SU-DHL-6 (cell line): ENCODE measurements at regions not wholly inside any gene's neighbourhood (a gene's known extent, or its start where the extent isn't known, plus 50 kb on each side); places are given as distances from the start of the nearest gene placed in this dataset.

Source experiments
- H2AFZ ChIP-seq: fragments of 200-600 bp; sonication (generic); 2 replicates; pipeline ENCODE4 v1.6.1; 2014; ENCODE audit warnings: low read depth, mild to moderate bottlenecking, moderate library complexity, mixed read lengths, antibody characterized with exemption, low read length; ENCODE audit not compliant: severe bottlenecking
- H3F3A ChIP-seq: fragments of 200-600 bp; shearing (Covaris generic); 2 replicates; pipeline ENCODE4 v1.6.0; 2016; ENCODE audit warnings: antibody characterized with exemption, mild to moderate bottlenecking; ENCODE audit not compliant: insufficient read depth
- H3K27ac ChIP-seq: fragments of 200-600 bp; sonication (generic); 2 replicates; pipeline ENCODE4 v1.5.1; 2016; ENCODE audit warnings: low read depth, mild to moderate bottlenecking, low read length, moderate library complexity, mixed read lengths
- H3K27me3 ChIP-seq: fragments of 200-600 bp; sonication (generic), shearing (Covaris generic); 2 replicates; pipeline ENCODE4 v1.6.0; 2014; ENCODE audit warnings: mild to moderate bottlenecking, low read length
- H3K36me3 ChIP-seq: fragments of 200-600 bp; sonication (generic); 2 replicates; pipeline ENCODE4 v1.6.1; 2014; ENCODE audit warnings: mild to moderate bottlenecking, low read length, mixed read lengths
- H3K4me2 ChIP-seq: fragments of 300-600, 200-600 bp; shearing (Covaris generic), sonication (generic); 2 replicates; pipeline ENCODE4 v1.6.0; 2014; ENCODE audit warnings: low read length, low read depth, mild to moderate bottlenecking; ENCODE audit not compliant: poor library complexity, severe bottlenecking
- H3K4me3 ChIP-seq: fragments of 200-600 bp; sonication (generic); 2 replicates; pipeline ENCODE4 v1.5.1; 2014; ENCODE audit warnings: antibody characterized with exemption, low read length, mild to moderate bottlenecking, mixed read lengths; ENCODE audit not compliant: insufficient read depth, poor library complexity, severe bottlenecking
- H3K79me2 ChIP-seq: fragments of 200-600 bp; sonication (generic); 2 replicates; pipeline ENCODE4 v1.6.1; 2014; ENCODE audit warnings: mild to moderate bottlenecking, low read length, moderate library complexity; ENCODE audit not compliant: insufficient read depth
- H3K9ac ChIP-seq: fragments of 200-600 bp; sonication (generic); 2 replicates; pipeline ENCODE4 v1.7.0; 2014; ENCODE audit warnings: mild to moderate bottlenecking, low read length
- H3K9me2 ChIP-seq: fragments of 200-600 bp; sonication (generic); replicated peaks from 2 replicates; pipeline ENCODE4 v1.6.1; 2014; ENCODE audit warnings: low read length; ENCODE audit not compliant: insufficient read depth
- H3K9me3 ChIP-seq: fragments of 200-600 bp; sonication (generic); 2 replicates; pipeline ENCODE4 v1.6.1; 2014; ENCODE audit warnings: low read length, mixed read lengths; ENCODE audit not compliant: insufficient read depth
- H4K20me1 ChIP-seq: fragments of 200-600 bp; sonication (generic); 2 replicates; pipeline ENCODE4 v1.6.1; 2014; ENCODE audit warnings: low read depth, mild to moderate bottlenecking, antibody characterized with exemption, low read length, moderate library complexity, mixed read lengths
- CTCF ChIP-seq: fragments of 200-600 bp; sonication (generic); IDR thresholded peaks from one replicate; pipeline ENCODE4 v1.5.1; 2017; ENCODE audit warnings: antibody characterized with exemption, mild to moderate bottlenecking, low read length, moderate library complexity; ENCODE audit not compliant: insufficient read depth, poor library complexity, severe bottlenecking
- EZH2phosphoT487 ChIP-seq: fragments of 200-600 bp; sonication (generic), shearing (Covaris generic); conservative IDR thresholded peaks from 2 replicates; pipeline ENCODE4 v1.6.1; 2018; ENCODE audit warnings: mild to moderate bottlenecking, antibody characterized with exemption, low read length, moderate library complexity, mixed read lengths

GRCh38 chr14:58815794-58816193 lies 178.0 kb downstream of the DACT1 start:
- no peak overlapping the region for H3K4me3 ChIP-seq
- no peaks in the 10 kb centered on the region for H3K9me2 ChIP-seq
- no peak overlapping the region for H3K9ac ChIP-seq
- no peaks in the 10 kb centered on the region for H3F3A ChIP-seq
- no peak overlapping the region for H3K4me2 ChIP-seq
- H3K79me2 ChIP-seq, result no peaks in the 10 kb centered on the region
- H3K9me3 ChIP-seq, result no peaks in the 10 kb centered on the region
- no peaks in the 10 kb centered on the region for H4K20me1 ChIP-seq
- H3K27ac ChIP-seq, result no peak overlapping the region
- TF ChIP-seq CTCF (no peak), EZH2phosphoT487 (no peak)
- no peak overlapping the region for H2AFZ ChIP-seq
- no peaks in the 10 kb centered on the region for H3K27me3 ChIP-seq
- no peaks in the 10 kb centered on the region for H3K36me3 ChIP-seq

- Histone ChIP-seq H3K27me3 (no peaks in the 10 kb centered on the region; the same call in 1 of the 2 replicates), H3K4me2 (no peak overlapping the region), H4K20me1 (no peaks in the 10 kb centered on the region), H3F3A (no peaks in the 10 kb centered on the region), H2AFZ (no peak overlapping the region), H3K9me3 (no peaks in the 10 kb centered on the region), H3K4me3 (no peak overlapping the region), H3K9ac (no peak overlapping the region), H3K27ac (no peak overlapping the region), H3K36me3 (no peaks in the 10 kb centered on the region), H3K9me2 (no peaks in the 10 kb centered on the region), H3K79me2 (no peaks in the 10 kb centered on the region)
- TF ChIP-seq EZH2phosphoT487, result no peak
- TF ChIP-seq CTCF, result no peak
These were observed 178.8 kb downstream of the DACT1 start for GRCh38 chr14:58816416-58817115.

- H3K9me3 ChIP-seq, result no peaks in the 10 kb centered on the region
- no peak overlapping the region for H2AFZ ChIP-seq
- no peak for TF ChIP-seq EZH2phosphoT487
- TF ChIP-seq CTCF, result no peak
- H3K9ac ChIP-seq, result no peak overlapping the region
- H3K79me2 ChIP-seq, result no peaks in the 10 kb centered on the region
- H3K27ac ChIP-seq, result no peak overlapping the region
- H3K27me3 ChIP-seq, result no peaks in the 10 kb centered on the region; the same call in 1 of the 2 replicates
- no peaks in the 10 kb centered on the region for H4K20me1 ChIP-seq
- H3K36me3 ChIP-seq, result no peaks in the 10 kb centered on the region
- no peaks in the 10 kb centered on the region for H3F3A ChIP-seq
- H3K9me2 ChIP-seq, result no peaks in the 10 kb centered on the region
- no peak overlapping the region for H3K4me3 ChIP-seq
- H3K4me2 ChIP-seq, result no peak overlapping the region
These were observed 180.1 kb downstream of the DACT1 start for GRCh38 chr14:58817846-58818245.
